ENCODE measurements at regions not wholly inside any gene's neighbourhood (a gene's known extent, or its start where the extent isn't known, plus 50 kb on each side); places are given as distances from the start of the nearest gene placed in this dataset.

- H3K4me2 ChIP-seq (ENCODE audit: control insufficient read depth, insufficient read depth) = no peak overlapping the region
- FAIRE-seq (no peak), ATAC-seq (no peak), DNase-seq (ENCODE audit: low read depth, low spot score) (no peak)
- peaks cover 0 to 3% of the 10 kb centered on the region in 2 experiments; a peak in 2 of 4 replicates for H3K27me3 ChIP-seq (replicated peaks in 1 of 2; ENCODE audit: control insufficient read depth in 2 of 2, insufficient read depth in 2 of 2, low read length in 1 of 2)
- in situ Hi-C loops (cut with MboI) (no loop called here), intact Hi-C loops (cut with micrococcal nuclease; ENCODE audit: unreplicated experiment) (no loop called here)
- no TSS peak for BruUV-seq (replicated peaks)
- H3K79me2 ChIP-seq (ENCODE audit: control insufficient read depth, insufficient read depth, low read length) = no peaks in the 10 kb centered on the region
- no peak overlapping the region for H2AFZ ChIP-seq (ENCODE audit: control insufficient read depth, low read depth, low read length)
- H3K9ac ChIP-seq (ENCODE audit: control insufficient read depth, insufficient read depth, low read length) = no peak overlapping the region
- no peaks in the 10 kb centered on the region for H4K20me1 ChIP-seq (ENCODE audit: control insufficient read depth, insufficient read depth)
- H3K36me3 ChIP-seq (ENCODE audit: control insufficient read depth in 2 of 2, insufficient read depth in 2 of 2, low read length in 1 of 2) = no peaks in the 10 kb centered on the region
- WGBS (ENCODE audit: insufficient coverage, insufficient replicate concordance, low lambda C conversion rate, missing lambda C conversion rate) = 0% methylated on average over 2 of the region's 2 CpGs
- TF ChIP-seq ELK1 (IDR thresholded peaks at IDR 0.05; ENCODE audit: low read depth, low read length) (no peak), STAT1 (conservative IDR thresholded peaks at IDR 0.05) (no peak), ZBED1 (IDR thresholded peaks at IDR 0.05; ENCODE audit: borderline replicate concordance) (no peak), RUNX3 (IDR thresholded peaks at IDR 0.05; ENCODE audit: low read length) (no peak), SMARCA5 (IDR thresholded peaks at IDR 0.05) (no peak), PBX3 (IDR thresholded peaks at IDR 0.05; ENCODE audit: insufficient replicate concordance, low read depth, low read length) (no peak), ZNF384 (IDR thresholded peaks at IDR 0.05; ENCODE audit: borderline replicate concordance, low read depth, low read length) (no peak)
- no peak overlapping the region for H3K4me3 ChIP-seq
- ChIA-PET SMC1A (ENCODE audit: uncharacterized antibody, unreplicated experiment) (no interaction called here), RAD21 (ENCODE audit: unreplicated experiment) (no interaction called here), CTCF (no interaction called here), POLR2A (no interaction called here)
- H3K27ac ChIP-seq (ENCODE audit: control insufficient read depth, insufficient read depth) = no peak overlapping the region
- H3K4me1 ChIP-seq (ENCODE audit: control insufficient read depth, insufficient read depth, low read length) = no peaks in the 10 kb centered on the region
- H3K9me3 ChIP-seq (replicated peaks; ENCODE audit: control insufficient read depth, insufficient read depth, low read length) = no peaks in the 10 kb centered on the region
Measured at GRCh38 chr4:10321931-10322330, 135.3 kb downstream of the ZNF518B start.
